Tongue (tissue), 1 donor: ENCODE measurements at regions not wholly inside any gene's neighbourhood (a gene's known extent, or its start where the extent isn't known, plus 50 kb on each side); places are given as distances from the start of the nearest gene placed in this dataset.
"Not testable (repeated sequence)": the region's sequence is repeated elsewhere in the genome, so short reads cannot be mapped to it uniquely, and the experiment has no call there.

Source experiments
- DNase-seq: peaks from one replicate; pipeline ENCODE4 v3.0.0-alpha.2; 2015

DNA sequence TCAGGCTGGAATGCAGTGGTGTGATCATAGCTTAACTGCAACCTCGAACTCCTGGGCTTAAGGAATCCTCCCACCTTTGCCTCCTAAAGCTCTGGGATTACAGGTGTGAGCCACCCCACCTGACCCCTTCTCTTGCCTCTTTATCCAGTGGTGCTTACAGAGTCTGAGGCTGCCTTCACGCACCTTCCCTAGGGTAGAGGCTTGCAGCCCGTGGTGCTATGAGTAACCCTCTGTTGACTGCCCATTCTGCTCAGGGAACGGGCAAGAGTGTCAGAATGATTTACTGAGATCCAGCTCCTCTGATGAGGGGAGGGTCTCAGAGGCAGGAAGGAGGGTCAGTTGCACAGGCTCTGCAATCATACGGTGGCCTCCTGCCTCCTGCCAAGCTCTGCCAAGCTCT, 125.1 kb upstream of the TBX3 start:
- DNase-seq: no peak

DNA sequence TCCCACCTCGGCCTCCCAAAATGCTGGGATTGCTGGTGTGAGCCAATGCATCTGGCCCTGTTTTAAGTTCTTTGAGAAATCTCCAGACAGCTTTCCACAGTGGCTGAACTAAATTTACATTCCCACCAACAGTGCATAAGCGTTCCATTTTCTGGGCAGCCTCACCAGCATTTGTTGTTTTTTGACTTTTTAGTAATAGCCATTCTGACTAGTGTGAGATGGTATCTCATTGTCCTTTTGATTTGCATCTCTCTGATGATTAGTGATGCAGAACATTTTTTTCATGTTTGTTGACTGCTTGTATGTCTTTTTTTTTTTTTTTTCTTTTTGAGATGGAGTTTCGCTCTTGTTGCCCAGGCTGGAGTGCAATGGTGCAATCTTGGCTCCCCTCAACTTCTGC, 117.4 kb upstream of the TBX3 start:
- not testable (repeated sequence) for DNase-seq

DNA sequence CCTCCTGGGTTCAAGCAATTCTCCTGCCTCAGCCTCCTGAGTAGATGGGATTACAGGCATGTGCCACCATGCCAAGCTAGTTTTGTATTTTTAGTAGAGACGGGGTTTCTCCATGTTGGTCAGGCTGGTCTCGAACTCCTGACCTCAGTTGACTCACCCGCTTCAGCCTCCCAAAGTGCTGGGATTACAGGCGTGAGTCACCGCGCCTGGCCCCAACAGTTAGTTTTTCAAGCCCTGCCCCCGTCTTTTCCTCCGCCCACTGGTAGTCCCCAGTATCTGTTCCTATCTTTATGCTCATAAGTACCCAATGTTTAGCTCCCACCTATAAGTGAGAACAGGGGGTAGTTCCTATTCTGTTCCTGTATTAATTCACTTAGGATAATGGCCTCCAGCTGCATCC, 116.6 kb upstream of the TBX3 start:
- not testable (repeated sequence) for DNase-seq

DNA sequence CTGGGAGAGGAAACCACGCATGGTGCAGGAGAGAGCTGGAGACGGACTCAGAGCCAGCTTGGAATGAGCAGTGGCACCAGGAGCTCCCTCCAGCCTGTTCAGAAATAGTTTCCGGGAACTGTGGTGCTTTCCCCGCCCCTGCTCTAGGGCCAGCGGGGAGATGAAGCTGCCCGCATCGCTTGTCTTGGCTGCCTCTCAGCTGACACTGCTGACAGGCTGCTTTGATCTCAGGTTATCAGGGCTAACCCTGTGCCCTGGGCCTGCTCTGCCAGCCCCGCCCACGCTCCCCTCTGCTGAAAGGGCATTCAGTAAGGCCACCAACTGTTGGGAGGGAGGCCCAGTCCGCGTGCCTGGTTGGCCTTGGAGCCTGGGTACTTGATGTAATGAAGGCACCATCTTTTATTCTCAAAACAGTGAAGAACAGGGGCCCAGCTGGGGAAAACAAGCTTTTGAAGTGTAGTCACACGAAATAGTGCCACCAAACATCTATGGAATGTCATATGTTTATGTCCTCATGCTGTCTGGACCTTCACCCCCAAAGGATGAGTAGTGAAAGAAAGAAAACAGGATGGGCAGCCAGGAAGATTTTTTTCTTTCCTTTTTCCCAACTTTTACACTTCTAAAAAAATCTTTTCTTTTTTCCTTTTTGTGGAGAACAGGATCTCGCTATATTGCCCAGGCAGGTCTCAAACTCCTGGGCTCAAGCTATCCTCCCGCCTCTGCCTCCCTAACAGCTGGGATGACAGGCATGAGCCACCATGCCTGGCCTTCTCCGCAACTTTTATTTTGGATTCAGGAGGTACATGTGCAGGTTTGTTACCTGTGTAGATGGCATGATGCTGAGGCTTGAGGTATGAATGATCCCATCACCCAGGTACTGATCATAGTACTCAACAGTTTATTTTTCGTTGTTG, 115.9 kb upstream of the TBX3 start:
- DNase-seq: peak; percentile 66

DNA sequence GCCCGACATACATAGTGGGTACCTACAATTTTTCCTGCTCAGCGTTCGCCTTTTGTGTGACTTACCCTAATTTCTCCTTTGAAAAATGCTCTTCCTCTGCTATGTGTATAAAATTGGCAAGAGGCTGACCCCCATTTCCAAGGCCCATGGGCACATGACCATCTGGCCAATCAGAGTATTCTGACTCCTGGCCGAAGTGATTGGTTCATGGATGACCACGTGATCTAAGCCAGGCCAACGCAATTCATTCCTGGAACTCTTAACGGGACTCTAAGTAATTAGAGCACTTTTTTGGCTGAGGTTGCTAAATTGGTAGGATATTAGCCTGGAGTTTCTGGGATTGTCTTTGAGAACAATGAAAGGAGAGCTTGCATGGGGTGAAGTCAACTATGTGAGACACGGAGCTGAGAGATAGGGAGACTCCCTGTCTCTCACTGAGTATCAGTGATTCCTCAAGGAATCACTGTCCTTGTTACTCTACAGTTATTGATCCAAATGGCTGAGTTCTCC, 110.1 kb upstream of the TBX3 start:
- no peak for DNase-seq

DNA sequence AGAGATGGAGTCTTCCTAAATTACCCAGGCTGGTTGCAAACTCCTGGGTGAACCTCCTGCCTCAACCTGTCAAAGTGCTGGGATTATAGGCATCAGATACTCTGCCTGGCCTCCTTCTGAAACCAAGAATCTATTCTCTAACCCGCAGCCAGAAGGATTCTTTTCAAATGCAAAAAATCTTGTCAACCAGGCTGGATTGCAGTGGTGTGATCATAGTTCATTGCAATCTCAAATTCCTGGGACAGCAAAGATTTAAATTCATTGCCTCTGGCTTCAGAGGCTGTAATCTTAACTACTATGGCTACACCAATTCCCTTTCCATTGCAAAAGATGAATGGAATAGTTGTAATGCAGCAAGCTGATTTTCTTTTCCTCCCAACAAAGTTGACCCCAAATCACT, 106.3 kb upstream of the TBX3 start:
- no peak for DNase-seq

DNA sequence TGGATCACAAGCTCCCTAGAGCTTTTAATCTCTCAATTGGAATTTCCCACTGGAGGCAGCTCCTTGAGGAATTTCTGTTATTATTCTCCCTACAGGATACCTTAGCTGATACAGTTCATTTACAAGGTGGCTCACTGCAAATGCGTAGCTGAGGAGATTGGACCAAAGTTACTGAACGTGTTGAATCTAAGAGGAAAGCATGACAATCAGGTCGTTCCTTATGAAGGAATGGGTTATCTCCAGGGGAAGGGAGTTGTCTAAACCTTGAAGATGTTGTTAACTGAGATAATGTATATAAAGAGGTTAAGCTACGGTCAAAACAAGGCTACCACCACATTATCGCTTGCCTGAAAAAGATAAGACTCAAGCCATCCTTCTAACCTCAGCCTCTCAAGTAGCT, 105.8 kb upstream of the TBX3 start:
- no peak for DNase-seq

DNA sequence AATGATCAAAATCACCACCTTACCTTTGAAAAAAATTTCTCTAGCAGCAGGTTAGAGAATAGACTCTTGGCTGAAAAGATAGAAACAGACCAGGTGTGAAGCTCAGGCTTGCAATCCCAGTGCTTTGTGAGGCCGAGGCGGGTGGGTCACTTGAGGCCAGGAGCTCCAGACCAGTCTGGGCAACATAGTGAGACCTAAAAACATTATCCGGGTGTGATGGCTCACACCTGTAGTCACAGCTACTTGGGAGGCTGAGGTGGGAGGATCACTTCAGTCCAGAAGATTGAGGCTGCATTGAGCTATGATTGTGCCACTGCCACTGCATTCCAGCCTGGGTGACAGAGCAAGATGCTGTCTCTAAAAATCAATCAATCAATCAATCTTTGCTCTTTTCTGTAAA, 105.3 kb upstream of the TBX3 start:
- no peak for DNase-seq

DNA sequence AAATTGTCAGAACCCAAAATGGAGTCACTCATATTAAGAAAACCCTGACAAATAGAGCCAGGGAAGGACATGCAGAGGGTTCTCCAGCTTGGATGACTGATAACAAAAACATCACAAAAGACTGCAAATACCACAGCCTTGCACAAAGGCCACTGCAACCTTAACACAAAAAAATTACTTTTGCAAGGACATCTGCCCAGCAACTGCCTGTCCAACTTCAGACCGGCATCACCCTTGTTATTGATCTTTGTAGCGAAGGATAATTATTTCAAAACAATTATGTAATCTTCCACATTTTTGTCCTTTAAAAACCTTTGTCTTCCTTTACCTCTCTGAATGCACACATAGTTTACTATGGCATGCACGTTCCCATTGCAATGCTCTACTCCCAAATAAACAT, 100.6 kb upstream of the TBX3 start:
- DNase-seq: no peak

DNA sequence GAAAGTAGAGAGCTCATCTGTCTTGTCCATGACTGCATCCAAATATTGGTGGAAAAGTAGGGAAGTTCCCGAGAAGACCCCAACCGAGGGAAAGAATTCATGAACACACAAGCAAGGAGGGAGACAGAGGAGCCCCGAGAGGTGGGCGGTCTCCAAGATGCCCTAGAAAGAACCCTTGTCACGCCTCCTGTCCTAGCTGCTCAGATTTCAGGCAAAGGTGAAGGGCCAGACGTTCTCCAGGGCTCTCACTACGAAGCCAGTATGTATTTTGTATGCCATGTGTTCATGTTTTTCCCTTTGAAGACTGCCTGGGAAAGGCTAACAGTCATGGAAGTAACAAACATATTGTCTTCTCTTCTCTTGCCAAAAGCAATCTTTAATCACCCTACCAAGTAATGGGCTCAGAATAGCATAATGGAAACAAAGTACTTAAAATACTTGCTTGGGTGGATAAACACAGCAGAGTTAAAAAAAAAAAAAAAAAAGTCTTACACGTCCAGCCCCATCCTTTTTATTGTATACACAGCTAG, 99.2 kb upstream of the TBX3 start:
- DNase-seq: no peak

DNA sequence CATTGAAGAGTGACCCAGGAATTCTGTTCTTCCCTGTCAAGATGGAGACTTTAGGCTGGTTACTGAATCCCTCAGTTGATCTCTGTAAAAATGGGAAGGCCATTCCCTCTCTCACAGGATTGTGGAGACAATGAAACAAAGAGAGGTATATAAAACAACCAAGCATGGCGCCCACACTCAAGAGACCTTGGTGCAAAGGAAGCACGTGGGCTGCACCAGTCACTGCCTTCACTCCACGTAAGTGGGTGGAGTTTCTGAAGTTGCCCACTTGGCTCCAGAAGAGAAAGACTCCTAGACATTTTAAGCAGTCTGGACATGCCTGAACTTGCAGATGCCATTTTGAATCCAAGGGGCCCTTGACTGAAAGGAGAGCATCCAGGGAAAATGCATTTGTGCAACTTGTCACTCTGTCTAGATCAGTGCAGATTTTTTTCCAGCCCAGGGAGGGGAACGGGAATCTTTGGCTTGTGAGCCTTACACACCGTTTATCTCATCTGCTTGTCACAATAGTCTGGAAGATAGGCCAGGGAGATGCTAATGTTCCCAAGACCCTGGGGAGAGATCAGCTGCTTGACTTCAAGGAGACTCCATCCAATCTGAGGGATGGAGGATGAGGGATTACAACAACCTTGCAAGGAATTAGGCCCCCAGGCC, 96.9 kb upstream of the TBX3 start:
- no peak for DNase-seq

DNA sequence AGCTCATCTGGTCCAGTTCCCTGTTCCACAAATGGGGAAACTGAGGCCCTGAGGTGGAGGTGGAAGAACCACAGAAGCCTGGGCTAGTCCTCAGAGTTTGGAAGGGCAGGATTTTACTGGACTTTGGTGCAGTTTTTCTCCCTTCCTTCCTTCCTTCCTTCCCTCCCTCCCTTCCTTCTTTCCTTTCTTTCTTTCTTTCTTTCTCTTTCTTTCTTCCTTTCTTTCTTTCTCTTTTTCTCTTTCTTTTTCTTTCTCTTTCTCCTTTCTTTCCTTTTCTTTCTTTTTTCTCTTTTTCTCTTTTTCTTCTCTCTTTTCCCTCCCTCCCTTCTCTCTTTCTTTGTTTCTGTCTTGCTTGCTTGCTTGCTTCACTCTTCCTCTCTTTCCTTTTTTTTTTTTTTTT, 95.7 kb upstream of the TBX3 start:
- DNase-seq: no peak

DNA sequence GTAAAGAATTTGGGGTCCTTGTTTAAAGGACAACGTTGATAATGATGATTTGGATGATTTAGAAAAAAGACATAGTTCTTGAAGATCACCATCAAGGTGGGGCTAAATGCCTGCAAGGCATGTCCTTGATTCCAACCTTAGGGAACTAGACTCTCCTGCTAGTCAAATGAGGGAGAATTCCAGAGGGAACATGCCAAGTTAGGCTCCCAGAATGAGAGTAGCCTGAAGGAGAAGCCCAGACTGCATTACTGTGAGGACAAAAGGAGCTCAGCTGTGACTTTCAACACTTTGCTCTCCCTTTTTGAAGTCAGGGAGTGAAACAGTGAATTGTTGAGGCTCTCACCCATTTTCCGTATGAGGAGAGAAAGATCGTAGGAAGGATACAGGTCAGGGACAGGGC, 95.2 kb upstream of the TBX3 start:
- DNase-seq: no peak

DNA sequence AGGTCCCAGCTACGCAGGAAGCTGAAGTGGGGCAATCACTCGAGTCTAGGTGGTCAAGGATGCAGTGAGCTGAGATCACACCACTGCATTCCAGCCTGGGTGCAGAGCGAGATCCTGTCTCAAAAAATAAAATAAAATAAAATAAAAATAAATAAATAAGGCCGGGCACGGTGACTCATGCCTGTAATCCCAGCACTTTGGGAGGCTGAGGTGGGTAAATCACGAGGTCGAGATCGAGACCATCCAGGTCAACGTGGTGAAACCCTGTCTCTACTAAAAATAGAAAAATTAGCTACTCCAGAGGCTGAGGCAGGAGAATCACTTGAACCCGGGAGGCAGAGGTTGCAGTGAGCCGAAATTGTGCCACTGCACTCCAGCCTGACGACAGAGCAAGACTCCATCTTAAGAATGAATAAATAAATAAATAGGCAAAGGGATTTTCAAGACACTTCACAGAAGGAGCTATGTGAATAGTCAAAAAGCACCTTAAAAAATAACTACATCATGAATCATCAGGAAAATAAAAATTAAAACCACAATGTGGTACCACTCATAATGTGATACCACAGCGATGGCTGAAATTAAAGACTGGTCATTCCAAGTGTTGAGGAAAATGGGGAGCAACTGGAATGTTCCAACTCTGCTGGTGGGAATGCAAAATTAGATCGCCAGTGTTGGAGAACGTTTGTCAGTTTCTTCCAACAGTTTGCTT, 92.9 kb upstream of the TBX3 start:
- no peak for DNase-seq

DNA sequence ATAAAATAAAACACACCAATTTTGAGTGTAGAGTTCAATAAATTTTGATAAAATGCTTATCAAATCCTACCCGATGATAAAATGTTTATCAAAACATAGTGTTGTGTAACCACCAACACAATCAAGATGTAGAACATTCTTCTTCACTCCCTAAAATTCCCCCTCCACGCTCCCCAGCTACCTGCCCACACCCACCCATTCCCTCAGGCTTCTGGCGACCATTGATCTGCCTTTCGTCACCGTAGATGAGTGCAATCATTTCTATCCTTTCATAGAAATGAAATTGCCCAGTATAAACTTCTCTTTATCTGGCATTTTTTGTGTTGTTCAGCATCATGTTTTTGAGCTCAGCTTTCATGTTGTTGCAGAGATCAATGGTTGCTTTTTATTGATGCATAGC, 90.7 kb upstream of the TBX3 start:
- DNase-seq: no peak

DNA sequence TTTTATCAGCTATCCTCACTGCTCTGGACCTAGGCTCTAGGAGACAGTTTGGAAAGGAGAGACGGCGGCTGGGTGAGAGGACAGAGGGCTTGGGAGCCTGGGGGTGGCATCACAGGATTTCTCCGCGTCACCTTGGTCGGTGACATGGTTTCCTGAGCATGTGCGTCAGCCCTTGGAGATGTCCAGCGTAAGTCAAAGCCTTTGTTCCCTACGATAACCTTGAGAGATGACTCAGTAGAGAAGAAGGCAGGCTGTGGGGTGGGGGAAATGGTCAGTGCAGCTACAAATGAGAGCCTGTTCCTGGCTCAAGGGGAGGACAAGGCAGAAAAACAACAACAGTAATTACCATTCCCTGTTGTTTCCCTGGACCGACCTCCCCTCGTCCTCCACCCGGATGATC, 90.2 kb upstream of the TBX3 start:
- no peak for DNase-seq

DNA sequence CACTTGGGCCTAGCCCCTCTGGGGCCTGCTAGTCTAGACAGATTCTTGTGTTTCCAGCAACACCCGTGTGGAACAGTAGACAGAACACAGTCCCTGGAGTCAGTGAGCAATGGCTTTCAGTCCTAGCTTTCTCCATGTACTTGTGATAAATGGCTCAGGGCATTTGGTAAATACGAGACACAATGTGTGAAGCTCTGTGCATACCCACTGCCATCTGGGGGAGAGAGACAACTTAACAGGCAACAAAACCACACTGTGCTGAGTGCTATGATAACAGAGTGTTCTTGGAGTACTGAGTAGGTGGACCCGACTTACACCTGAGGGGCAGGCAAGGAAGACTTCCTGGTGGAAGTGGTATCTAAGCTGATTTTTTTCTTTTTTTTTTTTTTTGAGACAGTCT, 86.3 kb upstream of the TBX3 start:
- DNase-seq: no peak

DNA sequence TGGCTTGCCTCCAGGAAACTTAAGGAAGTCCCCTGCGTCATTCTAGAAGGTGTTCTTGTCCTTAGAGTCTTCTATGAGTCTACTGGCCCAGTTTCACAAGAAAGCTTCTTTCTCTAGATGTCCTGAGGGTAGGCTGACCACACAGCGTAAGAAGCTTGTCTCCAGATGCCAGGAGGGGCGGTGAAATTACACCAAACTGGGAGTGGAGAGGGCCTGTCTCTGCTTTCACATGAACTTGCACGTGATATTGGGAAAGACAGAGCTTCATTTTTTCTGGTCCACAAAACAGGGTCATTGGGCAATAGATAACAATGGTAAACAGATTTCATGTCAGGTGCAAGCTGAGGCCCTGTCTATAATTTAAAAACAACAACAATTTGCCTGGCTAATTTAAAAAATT, 85.7 kb upstream of the TBX3 start:
- DNase-seq: no peak

DNA sequence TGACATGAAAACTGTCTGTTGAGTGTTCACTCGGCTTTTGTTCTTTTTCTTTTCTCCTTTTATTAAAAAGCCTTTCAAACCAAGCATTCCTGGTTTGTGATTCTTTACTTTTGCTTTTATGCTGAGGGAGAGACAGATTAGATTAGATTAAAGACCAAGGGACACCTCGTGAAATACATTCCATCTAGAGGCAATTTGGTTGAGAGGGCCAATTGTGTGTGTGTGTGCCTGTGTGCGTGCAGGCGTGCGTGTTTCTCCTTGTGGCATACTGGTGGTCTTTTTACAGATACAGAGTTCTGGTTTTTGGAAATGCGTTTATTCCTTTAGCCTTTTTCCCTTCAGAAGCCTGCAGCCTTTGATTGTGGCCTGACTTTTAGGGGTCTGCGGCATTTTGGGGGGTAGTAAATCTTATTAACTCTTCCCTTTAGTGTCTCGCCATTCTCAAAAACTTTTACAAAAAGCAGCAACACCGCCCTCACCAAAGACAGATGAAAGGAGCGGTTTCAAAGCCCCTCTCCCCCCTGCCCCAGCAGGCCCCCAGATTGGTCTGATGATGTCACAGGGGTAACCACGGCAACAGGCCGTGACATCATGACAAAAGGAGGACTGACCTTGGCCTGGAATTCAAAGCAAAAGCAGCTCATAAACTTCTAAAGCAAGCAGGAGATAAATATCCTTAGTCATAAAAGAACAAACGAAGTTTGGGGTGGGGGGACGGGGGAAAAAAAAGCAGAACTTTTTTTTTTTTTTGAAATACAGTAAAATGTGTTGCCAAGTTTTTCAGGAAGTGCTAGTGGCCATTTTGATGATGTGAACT, 84.1 kb upstream of the TBX3 start:
- DNase-seq: no peak

DNA sequence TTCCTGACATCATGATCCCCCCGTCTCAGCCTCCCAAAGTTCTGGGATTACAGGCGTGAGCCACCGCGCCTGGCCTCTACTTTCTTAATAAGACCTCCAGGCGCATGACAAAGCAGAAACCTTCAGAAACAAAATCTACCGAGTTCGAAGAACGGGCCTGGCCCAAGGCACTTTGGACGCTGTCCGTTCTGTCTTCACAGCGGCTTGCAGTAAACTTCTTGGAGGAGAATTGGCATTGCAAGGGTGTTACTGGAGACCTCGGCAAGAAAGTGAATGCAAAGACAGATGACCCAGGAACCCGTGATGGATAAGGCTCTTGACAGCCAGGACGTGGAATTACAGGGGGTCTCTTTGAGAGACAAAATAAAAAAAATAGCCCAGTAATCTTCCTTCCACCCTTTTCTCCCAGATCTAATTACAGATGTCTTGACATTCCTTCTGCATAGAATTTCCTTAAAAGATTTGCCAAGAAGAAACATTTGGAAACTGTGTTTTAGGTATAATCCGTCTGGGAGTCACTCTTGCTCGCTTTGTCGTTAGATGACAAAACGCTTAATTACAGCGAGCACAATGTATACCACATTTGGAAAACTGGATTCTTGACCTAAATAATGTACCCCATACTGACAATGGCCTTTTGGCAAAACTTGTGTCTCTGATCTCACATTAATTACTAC, 83.2 kb upstream of the TBX3 start:
- DNase-seq: no peak

DNA sequence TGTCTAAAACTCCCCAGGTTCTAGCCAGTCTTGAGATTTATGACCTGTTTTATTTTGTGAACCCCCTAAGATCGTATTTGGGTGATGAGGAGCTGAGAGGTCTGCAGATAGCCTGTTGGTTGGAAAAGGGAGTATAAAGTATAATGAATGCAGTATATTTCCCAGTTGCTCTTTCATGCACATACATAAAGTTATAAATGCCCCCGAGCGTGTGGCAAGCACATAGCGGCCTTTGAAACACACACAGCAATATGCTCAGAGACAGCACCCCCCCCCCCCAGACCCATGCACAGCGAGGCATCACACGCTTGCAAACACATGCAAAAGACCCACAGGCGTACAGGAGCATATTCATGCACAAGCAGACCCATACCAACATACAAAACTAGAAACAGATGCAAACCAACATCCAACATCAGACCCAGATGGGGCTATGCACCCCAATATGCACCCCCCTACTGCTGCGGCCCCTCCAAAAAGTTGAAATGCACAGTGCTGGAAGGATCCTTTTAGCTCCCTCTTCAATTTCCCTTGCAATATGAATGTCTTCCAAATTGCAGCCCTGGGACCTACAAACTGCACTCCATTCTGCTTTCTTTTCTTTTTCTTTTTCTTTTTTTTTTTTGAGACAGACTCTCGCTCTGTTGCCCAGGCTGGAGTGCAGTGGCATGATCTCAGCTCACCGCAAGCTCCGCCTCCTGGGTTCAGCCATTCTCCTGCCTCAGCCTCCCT, 82.2 kb upstream of the TBX3 start:
- DNase-seq: no peak
